GM19372 (cell line): ENCODE measurements at regions not wholly inside any gene's neighbourhood (a gene's known extent, or its start where the extent isn't known, plus 50 kb on each side); places are given as distances from the start of the nearest gene placed in this dataset.

Experiments
- ATAC-seq: cut with Tn5 transposase; IDR thresholded peaks from one replicate; pipeline ENCODE4 v1.9.1; 2021; ENCODE audit warnings: mild to moderate bottlenecking, low read depth, moderate library complexity; ENCODE audit not compliant: unreplicated experiment

DNA sequence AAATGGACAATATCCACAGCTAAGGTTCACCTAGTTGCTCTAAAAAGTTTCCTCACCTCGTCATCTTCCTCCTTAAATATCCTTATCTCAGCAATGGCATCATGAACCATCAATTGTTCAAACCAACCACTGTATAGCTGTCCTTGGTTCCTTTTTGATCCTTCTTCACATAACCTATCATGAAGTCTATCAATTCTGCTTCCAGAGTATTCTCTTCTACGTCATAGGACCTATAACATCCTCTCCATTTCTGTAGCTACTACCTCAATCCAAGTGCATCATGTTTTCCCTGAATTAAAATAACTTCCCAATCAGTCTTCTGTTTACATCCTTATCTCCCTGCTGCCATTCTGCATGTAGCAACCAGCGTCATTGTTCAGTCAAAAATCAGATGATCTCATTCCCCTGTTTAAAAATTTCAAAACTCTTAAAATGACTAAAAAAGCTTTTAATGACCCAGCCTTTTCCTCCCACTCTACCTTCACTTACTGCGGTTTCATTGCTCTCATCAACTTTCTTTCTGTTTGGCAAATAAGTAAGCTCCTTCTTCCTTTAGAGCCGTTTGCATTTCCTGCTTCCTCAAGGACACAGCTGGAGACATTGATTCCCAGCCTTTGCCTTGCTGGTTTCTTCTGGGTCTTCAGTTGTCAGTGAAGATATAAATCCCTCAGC lies 223.9 kb upstream of the MIR17HG start:
- no peak for ATAC-seq

DNA sequence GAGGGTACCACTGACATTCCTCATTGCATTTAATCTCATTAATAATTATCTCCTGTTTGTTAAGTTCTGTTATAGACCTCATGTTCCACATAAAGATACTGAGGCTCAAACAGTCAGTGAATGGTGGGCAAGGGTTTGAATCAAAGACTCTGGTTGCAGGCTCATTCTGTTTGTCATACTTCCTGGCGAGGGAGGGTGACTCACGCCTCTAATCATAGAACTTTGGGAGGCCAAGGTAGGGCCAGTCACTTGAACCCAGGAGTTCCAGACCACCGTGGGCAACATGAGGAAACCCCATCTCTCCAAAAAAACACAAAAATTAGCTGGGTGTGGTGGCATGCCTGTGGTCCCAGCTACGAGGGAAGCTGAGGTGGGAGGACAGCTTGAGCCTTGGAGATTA lies 220.7 kb upstream of the MIR17HG start:
- no peak for ATAC-seq

DNA sequence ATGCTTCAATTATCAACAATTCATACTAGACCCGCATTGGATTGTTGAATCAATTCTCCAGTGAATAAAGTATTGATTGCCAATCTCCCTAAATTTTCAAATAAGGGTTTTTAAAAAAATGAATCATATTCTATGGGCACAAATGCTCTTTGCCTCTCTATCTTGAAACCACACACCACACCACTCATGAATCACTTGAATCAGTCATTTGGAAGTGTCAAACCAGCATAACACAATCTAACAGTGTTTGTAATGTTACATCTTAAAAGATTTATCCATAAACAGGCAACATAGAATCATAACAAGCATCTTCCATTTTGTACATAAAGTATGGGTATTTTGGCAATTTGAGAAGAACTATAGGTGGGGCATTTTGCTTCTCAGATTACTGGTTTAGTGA lies 219.5 kb upstream of the MIR17HG start:
- ATAC-seq = no peak

- no peak for ATAC-seq
Observed at GRCh38 chr13:91132381-91132780, 215.1 kb upstream of the MIR17HG start.

- no peak for ATAC-seq
Observed at GRCh38 chr13:91132786-91133185, 214.7 kb upstream of the MIR17HG start.

- peak; percentile 84 for ATAC-seq
Observed at GRCh38 chr13:91133941-91134802, 213.3 kb upstream of the MIR17HG start.

DNA sequence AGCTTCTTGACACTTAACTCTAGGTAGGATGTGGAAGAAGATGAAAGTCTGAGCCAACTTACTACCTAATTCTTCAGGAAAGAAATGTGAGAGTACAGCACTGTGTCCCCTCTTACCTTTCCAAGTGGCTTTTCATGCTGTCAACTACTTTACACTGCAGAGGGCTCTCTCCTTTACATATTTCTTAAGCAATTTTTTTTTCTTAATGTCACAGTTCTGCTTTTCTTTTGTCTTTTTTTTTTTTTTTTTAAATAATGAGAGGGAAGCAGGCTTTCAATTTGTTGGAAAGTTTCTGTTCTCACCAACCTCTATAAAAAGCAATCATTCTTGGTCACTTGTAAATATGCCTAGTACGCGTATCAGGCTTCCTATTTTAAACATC lies 212.7 kb upstream of the MIR17HG start:
- peak; percentile 14 for ATAC-seq

GRCh38 chr13:91135376-91135775 lies 212.1 kb upstream of the MIR17HG start:
- no peak for ATAC-seq

DNA sequence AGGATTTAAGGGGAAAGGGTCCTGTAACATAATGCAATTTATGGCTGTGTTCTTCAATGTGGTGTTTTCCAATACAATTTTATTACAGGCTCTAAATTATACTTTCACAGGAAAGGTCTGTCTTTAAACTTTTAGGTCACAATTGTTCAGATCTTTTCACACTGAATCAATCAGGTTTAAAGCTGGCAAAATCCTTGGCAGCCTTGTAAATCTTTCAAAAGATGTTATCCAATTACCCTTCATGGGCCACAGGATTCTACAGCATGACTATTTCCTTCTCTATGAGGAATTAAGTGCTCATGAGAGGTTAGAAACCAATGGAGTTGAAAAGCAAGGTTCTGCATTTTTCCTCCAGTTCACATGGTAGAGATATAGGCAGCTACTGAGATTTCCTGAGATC lies 211.5 kb upstream of the MIR17HG start:
- ATAC-seq = no peak

DNA sequence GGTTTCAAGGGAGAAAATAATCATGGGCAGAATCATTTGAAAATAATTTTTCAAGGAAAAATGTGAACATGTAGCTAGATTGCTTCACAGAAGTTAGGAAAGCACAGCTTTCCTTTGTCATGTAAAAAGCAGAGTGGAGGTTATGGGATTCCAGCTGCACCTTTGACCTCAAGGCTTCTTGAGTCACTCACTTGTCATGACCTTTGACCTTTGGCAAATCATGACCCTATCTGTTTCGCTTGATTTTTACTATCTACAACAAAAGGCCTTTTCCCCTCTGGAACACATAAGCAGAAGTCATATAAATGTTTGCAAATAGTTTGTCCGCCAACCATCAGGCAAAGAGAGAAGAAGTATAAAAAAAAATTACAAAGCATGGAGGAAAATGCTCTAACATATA lies 210.7 kb upstream of the MIR17HG start:
- no peak for ATAC-seq

DNA sequence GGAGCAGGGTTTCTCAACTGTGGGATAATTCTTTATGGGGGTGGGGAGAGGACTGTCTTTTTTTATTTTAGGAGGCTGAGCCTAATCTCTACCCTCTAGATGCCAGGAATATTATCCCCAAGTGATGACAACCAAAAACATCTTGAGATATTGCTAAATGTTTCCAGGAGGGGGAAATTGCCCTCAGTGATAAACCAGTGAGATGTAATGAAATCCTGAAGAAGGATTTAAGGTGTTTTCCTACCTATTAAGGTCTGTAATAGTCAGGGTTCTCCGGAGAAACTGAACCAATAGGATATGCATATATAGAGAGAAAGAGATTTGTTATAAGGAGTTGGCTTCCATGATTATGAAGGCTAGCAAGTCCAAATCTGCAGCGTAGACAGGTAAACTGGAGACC lies 208.3 kb upstream of the MIR17HG start:
- ATAC-seq = no peak

DNA sequence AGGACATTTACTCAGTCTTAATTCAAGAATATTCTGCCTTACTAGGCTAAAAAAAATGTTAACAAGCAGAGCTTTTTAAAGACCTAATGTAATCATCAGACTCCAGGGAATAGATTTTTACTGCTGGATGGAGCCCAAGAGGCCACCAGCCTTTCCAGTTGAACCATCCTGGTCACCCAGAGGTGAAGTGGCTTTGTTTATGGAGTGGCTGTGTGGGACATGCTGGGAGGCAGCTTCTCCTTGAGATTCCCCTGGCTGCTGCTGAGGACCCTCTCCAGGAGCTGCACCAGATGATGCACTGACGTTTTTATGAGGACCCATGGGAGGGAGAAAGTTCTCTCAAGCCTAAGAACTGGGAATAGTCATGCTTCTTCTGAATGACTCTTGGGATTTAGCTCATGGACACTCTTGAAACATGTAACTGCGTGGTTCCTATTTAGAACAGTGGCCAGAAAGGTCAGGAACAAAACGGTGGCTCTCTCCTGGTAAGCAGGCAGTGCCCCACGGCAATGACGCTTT lies 205.9 kb upstream of the MIR17HG start:
- ATAC-seq = no peak

DNA sequence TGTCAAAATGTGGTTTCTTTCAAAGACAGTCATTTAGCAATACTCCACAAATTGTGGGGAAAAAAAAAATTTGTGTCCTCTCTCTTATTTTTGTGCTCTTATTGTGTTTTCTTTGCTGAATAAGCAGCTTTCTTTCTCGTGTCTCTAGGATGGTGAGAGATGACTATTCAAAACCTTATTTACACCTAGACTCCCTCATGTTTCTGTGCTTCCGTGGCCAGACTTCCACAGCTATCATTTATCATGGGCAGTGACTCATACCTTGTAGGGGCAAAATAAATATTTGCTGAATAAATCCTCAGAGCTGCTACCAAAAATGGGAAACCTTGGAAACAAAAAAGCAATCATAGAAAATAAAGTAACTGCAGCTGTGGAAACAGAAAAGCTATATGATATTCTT lies 204.9 kb upstream of the MIR17HG start:
- ATAC-seq = no peak

DNA sequence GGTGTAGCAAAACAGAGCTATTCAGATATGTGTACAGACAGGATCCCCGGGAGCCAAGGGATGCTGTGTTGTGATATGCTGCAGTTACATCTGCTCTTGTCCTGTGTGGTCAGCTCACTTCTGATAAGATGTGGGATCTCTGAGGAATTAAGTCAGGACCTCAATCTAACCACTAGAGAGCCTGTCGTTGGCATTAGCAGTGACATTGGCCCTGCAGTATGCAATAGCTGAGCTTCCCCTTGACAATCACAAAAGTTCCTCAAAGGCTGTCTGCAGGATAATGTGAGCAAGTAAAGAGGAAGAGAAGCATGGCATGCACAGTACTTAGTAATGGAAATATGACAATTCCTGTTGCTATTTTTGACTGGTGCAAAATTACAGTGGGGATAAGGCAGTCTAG lies 203.4 kb upstream of the MIR17HG start:
- ATAC-seq = no peak

DNA sequence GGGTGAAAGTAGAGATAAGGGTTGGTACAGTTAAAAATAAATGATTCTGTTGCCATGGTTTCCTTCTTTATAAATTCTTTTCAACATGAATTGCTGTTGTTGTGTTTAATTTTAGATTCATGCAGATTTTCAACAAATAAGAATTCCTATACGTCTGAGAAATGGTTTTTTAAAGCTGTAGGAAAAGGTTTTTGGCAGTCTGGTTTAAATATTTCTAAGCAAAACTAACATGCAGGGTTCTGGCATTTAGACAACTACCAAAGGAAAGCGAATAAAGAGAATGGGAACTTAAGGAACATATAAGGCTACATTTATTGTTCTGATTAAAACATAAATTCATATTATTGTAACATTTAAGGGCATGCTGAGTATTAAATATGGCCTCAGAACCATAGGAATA lies 203.0 kb upstream of the MIR17HG start:
- no peak for ATAC-seq

- ATAC-seq = no peak
Observed at GRCh38 chr13:91145571-91146205, 201.8 kb upstream of the MIR17HG start.

GRCh38 chr13:91146601-91147000 lies 200.9 kb upstream of the MIR17HG start:
- ATAC-seq = no peak

DNA sequence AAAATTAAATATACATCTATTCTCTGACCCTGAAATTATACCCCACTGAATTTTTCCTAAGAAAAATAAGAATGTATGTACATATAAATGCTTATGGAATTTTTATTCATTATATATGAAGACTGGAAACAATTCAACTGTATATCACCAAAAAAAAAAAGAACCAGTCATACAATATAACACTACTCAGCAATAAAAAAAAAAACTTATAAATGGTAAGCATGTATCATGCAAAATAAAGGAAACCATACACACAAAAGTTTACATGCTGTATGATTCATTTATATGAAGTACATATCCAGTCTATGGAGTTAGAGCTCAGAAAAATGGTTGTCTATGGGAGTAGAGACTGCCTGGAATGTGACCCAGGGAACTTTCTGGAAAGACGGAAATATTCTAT lies 199.4 kb upstream of the MIR17HG start:
- no peak for ATAC-seq

DNA sequence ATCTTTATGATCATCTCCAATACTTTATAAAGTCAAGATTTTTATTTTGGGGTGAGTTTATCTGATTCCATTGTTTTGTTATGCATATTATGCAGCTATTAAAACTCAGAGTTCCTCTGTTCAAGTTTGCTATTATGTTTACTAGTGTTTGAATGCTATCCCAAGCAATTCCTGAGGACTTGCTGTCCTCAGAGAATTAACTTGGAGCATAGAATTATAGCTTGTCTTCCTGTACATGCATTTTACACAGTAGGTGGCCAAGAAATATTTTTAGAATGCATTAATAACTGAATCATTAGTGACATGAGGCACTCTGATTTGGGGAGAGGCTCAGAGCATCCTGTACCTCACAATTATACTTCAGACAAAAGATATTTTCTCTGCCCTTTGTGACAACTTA lies 195.6 kb upstream of the MIR17HG start:
- no peak for ATAC-seq

- no peak for ATAC-seq
Observed at GRCh38 chr13:91153372-91153771, 194.1 kb upstream of the MIR17HG start.

GRCh38 chr13:91154558-91155353 lies 192.7 kb upstream of the MIR17HG start:
- ATAC-seq = peak; percentile 65
